ENCODE measurements at regions not wholly inside any gene's neighbourhood (a gene's known extent, or its start where the extent isn't known, plus 50 kb on each side); places are given as distances from the start of the nearest gene placed in this dataset.

- H3K4me2 ChIP-seq (ENCODE audit: insufficient read depth, low read length) = no peak overlapping the region
- H3K79me2 ChIP-seq (ENCODE audit: control insufficient read depth, insufficient read depth, low read length) = no peaks in the 10 kb centered on the region
- ATAC-seq (no peak), FAIRE-seq (no peak), DNase-seq (ENCODE audit: extremely low read depth in 1 of 4, low spot score in 3 of 4) (no peak)
- peaks cover 4 to 11% of the 10 kb centered on the region in 2 experiments; a peak in 3 of 5 replicates for H3K4me1 ChIP-seq (replicated peaks in 1 of 2; ENCODE audit: control insufficient read depth in 2 of 2, insufficient read depth in 2 of 2, low read length in 2 of 2)
- intact Hi-C loops (cut with micrococcal nuclease) = no loop called here
- no TSS peak for BruUV-seq (replicated peaks)
- 60% methylated on average over 6 of the region's 6 CpGs for WGBS (ENCODE audit: insufficient coverage, low coverage, missing lambda C conversion rate)
- no peaks in the 10 kb centered on the region for H3K9me3 ChIP-seq (replicated peaks; ENCODE audit: control insufficient read depth, insufficient read depth, low read depth, low read length)
- H3K4me3 ChIP-seq = no peak overlapping the region
- no peaks in the 10 kb centered on the region for H3K9me1 ChIP-seq (ENCODE audit: control insufficient read depth, insufficient read depth, low read length)
- H2AFZ ChIP-seq (ENCODE audit: low read depth, low read length) = no peak overlapping the region
- H3K27ac ChIP-seq (ENCODE audit: extremely low read depth, low read depth, low read length) = no peak overlapping the region
- no peaks in the 10 kb centered on the region for H3K27me3 ChIP-seq (ENCODE audit: control insufficient read depth in 2 of 2, insufficient read depth in 2 of 2, low read length in 2 of 2)
- ChIA-PET POLR2A (no interaction called here), CTCF (ENCODE audit: low intra/inter-chr PET ratio) (no interaction called here)
- in situ Hi-C loops (cut with MboI) = no loop called here
- H3K9ac ChIP-seq (ENCODE audit: insufficient read depth in 1 of 2, low read depth in 2 of 2, low read length in 2 of 2) = no peak overlapping the region
- no peaks in the 10 kb centered on the region for H4K20me1 ChIP-seq (replicated peaks; ENCODE audit: control insufficient read depth, insufficient read depth, low read length)
- no peaks in the 10 kb centered on the region for H3K36me3 ChIP-seq (ENCODE audit: control insufficient read depth, insufficient read depth, low read length)
- TF ChIP-seq RFX1 (IDR thresholded peaks at IDR 0.05) = no peak
- TF ChIP-seq ZNF583 (CRISPR knock-in tag; IDR thresholded peaks at IDR 0.05) = no peak
- no peak for TF ChIP-seq SP1 (CRISPR knock-in tag; IDR thresholded peaks at IDR 0.05)
- TF ChIP-seq IRF2 (CRISPR knock-in tag; IDR thresholded peaks at IDR 0.05) = no peak
- no peak for TF ChIP-seq BRD4 (IDR thresholded peaks at IDR 0.05)
- TF ChIP-seq ZFP30 (CRISPR knock-in tag; IDR thresholded peaks at IDR 0.05; ENCODE audit: borderline replicate concordance) = no peak
- TF ChIP-seq FOXA1 (IDR thresholded peaks at IDR 0.05; ENCODE audit: borderline replicate concordance) = no peak
- TF ChIP-seq HES1 (IDR thresholded peaks at IDR 0.05; ENCODE audit: low read depth) = no peak
- no peak for TF ChIP-seq NEUROD1 (IDR thresholded peaks at IDR 0.05; ENCODE audit: borderline replicate concordance, low read depth, low read length, partially characterized antibody)
- no peak for TF ChIP-seq E2F8 (IDR thresholded peaks at IDR 0.05; ENCODE audit: low read depth, partially characterized antibody)
- TF ChIP-seq VEZF1 (CRISPR knock-in tag; IDR thresholded peaks at IDR 0.05) = no peak
These were observed 98.9 kb downstream of the BCOR start for GRCh38 chrX:39998636-39999406.
